Breast epithelium (tissue), 4 donors: ENCODE measurements at regions not wholly inside any gene's neighbourhood (a gene's known extent, or its start where the extent isn't known, plus 50 kb on each side); places are given as distances from the start of the nearest gene placed in this dataset.

ENCODE experiments used
- DNase-seq, 2 donors: peaks; one replicate each; pipeline ENCODE4 v3.0.0-alpha.2; 2019; ENCODE audit warnings: low spot score in 2 of 2
- H3K27ac ChIP-seq, 2 donors: fragments of 200-600 bp; sonication (generic) in 1 of 2; one replicate each; pipeline ENCODE4 v1.5.1; 2016 to 2019; ENCODE audit warnings: mild to moderate bottlenecking in 1 of 2
- H3K27me3 ChIP-seq, 2 donors: fragments of 200-600 bp; sonication (generic) in 1 of 2; one replicate each; pipeline versions ENCODE4 v1.5.1 to v1.6.0; 2017 to 2019; ENCODE audit warnings: control low read depth in 1 of 2, mild to moderate bottlenecking in 1 of 2
- H3K36me3 ChIP-seq: fragments of 200-600 bp; one replicate; pipeline ENCODE4 v1.5.1; 2019
- H3K4me1 ChIP-seq, 2 donors: fragments of 200-600 bp; sonication (generic); one replicate each; pipeline ENCODE4 v1.5.1; 2016 to 2019; ENCODE audit warnings: control low read depth in 1 of 2
- H3K4me3 ChIP-seq, 3 donors: fragments of 200-600 bp; sonication (generic); 1 replicate in 2 of 3; 2 replicates in 1 of 3; pipeline ENCODE4 v1.5.1; 2016 to 2019; ENCODE audit warnings: mild to moderate bottlenecking in 3 of 3, moderate library complexity in 2 of 3
- H3K9me3 ChIP-seq, 2 donors: fragments of 200-600 bp; sonication (generic) in 1 of 2; one replicate each; pipeline ENCODE4 v1.5.1; 2016 to 2019; ENCODE audit warnings: control low read depth in 1 of 2
- POLR2A ChIP-seq: fragments of 450-650 bp; IDR thresholded peaks from one replicate; pipeline ENCODE4 v1.6.1; 2016; ENCODE audit warnings: antibody characterized with exemption, mild to moderate bottlenecking, moderate library complexity
- POLR2AphosphoS5 ChIP-seq, 3 donors: sonication (generic); formaldehyde crosslinking; IDR thresholded peaks; one replicate each; pipeline ENCODE4 v1.6.1; 2017; ENCODE audit warnings: antibody characterized with exemption in 3 of 3
- intact Hi-C: fragments of 100-400 bp; cut with DNase I; formaldehyde crosslinking; loops from one replicate; pipeline ENCODE4 v1.15.1; 2023; ENCODE audit warnings: low total_unique reads
- TF ChIP-seq, protein P1 (sequence below), 3 donors: fragments of 450-650 bp; IDR thresholded peaks; one replicate each; pipeline ENCODE4 v1.5.1; 2016 to 2017; ENCODE audit warnings: antibody characterized with exemption in 3 of 3, mild to moderate bottlenecking in 3 of 3, moderate library complexity in 3 of 3

DNA sequence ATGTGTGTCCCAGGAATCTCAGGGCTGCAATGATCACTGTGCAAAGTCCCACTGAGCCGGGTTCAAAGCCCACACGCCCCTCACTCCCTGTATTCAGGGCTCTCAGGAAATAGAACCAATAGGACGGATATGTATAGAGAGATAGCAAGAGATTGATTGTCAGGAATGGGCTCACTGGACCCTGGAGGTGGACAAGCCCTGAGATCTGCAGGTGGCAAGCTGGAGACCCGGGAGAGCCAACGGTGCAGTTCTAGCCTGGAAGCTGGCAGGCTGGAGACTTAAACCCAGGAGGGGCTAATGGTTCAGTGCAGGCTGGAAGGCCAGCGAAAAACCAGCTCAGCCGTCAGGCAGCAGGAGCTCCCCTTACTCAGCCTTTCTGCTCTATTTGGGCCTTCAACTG, 52.8 kb upstream of the ADRA2C start:
- Histone ChIP-seq H3K9me3 (peaks cover 0 to 4% of the 10 kb centered on the region in 2 donors), H3K4me3 (no peak overlapping the region), H3K4me1 (no peaks in the 10 kb centered on the region), H3K27me3 (peaks cover 0 to 29% of the 10 kb centered on the region in 2 donors), H3K36me3 (no peaks in the 10 kb centered on the region), H3K27ac (no peak overlapping the region)
- no peak for TF ChIP-seq POLR2A
- TF ChIP-seq, protein P1, sequence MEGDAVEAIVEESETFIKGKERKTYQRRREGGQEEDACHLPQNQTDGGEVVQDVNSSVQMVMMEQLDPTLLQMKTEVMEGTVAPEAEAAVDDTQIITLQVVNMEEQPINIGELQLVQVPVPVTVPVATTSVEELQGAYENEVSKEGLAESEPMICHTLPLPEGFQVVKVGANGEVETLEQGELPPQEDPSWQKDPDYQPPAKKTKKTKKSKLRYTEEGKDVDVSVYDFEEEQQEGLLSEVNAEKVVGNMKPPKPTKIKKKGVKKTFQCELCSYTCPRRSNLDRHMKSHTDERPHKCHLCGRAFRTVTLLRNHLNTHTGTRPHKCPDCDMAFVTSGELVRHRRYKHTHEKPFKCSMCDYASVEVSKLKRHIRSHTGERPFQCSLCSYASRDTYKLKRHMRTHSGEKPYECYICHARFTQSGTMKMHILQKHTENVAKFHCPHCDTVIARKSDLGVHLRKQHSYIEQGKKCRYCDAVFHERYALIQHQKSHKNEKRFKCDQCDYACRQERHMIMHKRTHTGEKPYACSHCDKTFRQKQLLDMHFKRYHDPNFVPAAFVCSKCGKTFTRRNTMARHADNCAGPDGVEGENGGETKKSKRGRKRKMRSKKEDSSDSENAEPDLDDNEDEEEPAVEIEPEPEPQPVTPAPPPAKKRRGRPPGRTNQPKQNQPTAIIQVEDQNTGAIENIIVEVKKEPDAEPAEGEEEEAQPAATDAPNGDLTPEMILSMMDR (IDR thresholded peaks at IDR 0.05), result no peak
- no peak for TF ChIP-seq POLR2AphosphoS5 (IDR thresholded peaks at IDR 0.05)
- intact Hi-C loops, result no loop called here
- no peak for DNase-seq

DNA sequence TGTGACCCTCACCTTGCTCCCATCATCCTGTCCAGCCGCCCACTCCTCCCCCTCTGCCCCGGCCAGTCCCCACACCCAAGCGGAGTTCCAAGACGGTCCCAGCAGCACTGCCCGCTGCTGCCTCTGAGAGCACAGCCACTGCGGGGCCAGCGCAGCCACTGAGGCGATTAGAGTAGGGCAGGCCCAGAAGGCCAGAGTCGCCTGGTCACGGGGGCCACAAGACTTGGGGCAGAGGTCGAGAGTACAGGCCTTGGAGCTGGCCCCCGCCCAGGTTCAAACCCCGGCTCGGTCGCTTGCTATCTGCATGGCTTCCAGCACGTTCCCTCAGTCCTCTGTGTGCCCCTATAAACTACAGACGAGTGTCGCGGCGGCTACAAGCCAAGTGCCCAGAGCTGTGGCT, 53.2 kb upstream of the ADRA2C start:
- Histone ChIP-seq H3K27ac (no peak overlapping the region), H3K4me1 (no peaks in the 10 kb centered on the region), H3K36me3 (no peaks in the 10 kb centered on the region), H3K27me3 (peaks cover 0 to 29% of the 10 kb centered on the region in 2 donors), H3K9me3 (peaks cover 0 to under 1% of the 10 kb centered on the region in 2 donors), H3K4me3 (no peak overlapping the region)
- TF ChIP-seq POLR2AphosphoS5 (IDR thresholded peaks at IDR 0.05) (no peak), POLR2A (no peak)
- DNase-seq, result no peak
- intact Hi-C loops, result no loop called here

DNA sequence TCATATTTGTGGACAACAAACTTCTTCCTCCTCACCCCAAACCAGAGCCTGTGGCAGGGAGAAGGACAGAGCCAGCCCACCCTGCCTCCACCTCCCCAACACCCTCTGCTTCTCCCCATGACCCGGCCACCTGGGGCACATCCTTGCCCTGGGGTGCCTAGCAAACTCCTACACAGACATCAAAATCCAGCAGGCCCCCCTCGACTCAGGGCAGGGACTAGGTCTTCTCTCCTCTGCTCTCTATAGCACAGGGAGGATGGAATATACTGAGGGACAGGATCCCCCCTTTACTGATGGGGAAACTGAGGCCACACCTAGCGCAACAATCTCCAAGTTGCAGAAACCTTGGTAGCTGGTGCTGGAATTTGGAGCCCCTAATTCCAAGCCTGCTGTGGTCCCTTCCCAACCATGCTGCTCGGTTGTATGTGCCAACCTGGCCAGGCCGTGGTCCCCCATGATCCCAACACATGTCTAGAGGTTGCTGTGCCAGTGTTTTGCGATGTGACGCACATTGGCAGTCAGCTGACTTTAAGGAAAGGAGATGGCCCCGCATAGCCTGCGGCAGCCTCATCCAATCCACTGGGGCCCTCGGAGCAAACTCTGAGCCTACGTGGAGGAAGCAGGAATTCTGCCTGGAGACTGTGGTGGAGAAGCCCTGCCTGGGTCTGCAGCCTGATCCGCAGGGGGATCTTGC, 53.9 kb upstream of the ADRA2C start:
- intact Hi-C loops, result no loop called here
- TF ChIP-seq POLR2A (no peak), POLR2AphosphoS5 (IDR thresholded peaks at IDR 0.05) (no peak)
- TF ChIP-seq, protein P1 (IDR thresholded peaks at IDR 0.05), result no peak
- Histone ChIP-seq H3K27ac (no peak overlapping the region), H3K4me1 (no peaks in the 10 kb centered on the region), H3K9me3 (no peaks in the 10 kb centered on the region), H3K27me3 (peaks cover 0 to 26% of the 10 kb centered on the region in 2 donors), H3K4me3 (no peak overlapping the region), H3K36me3 (no peaks in the 10 kb centered on the region)
- no peak for DNase-seq

DNA sequence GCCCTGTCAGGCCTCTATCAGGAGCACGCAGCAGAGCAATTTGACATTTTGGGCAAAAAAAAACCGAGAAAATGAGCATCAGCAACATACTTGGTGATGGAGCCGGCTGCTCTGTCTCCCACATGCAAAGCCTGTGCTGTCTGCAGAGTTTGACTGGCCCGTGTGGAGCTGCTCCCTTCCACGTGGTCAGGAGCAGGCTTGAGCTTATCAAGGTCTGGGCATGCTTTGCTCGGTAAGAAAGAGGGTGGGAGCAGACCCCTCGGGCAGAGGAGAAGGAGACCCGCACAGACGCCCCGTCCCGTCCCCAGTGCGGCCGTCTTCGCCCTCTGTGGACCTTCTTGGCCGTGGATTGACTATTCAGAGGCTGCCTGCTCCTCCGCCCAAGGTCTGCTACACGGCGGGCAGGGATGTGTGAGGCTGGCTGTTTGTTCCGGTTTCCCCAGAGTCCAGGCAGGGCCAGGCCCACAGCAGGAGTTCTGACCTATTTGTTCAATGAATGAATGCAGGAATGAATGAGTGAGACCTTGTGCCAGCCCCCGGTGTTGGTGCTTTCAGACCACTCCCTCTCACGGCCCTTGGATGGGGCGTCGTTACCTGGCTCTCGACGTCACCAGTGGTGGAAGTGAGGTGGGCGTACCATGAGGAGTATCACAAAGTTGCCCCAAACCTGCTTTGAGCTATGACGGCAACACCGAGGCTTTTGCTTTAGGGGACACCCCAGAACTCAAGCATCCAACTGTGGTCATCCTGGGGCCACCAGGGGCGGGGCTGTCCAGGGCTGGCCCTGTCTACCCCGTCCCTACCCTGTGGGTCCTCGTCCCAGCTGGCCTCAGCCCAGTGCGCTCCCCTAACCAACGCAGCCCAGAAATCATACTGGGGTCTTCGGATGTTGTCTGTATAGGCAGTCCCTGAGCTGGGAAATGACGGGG, 54.7 kb upstream of the ADRA2C start:
- Histone ChIP-seq H3K36me3 (no peaks in the 10 kb centered on the region), H3K4me1 (no peaks in the 10 kb centered on the region), H3K9me3 (no peaks in the 10 kb centered on the region), H3K27ac (no peak overlapping the region), H3K4me3 (no peak overlapping the region), H3K27me3 (peaks cover 0 to 25% of the 10 kb centered on the region in 2 donors)
- intact Hi-C loops, result no loop called here
- no peak for TF ChIP-seq POLR2A
- no peak for TF ChIP-seq POLR2AphosphoS5 (IDR thresholded peaks at IDR 0.05)
- TF ChIP-seq, protein P1 (IDR thresholded peaks at IDR 0.05), result no peak
- no peak for DNase-seq

DNA sequence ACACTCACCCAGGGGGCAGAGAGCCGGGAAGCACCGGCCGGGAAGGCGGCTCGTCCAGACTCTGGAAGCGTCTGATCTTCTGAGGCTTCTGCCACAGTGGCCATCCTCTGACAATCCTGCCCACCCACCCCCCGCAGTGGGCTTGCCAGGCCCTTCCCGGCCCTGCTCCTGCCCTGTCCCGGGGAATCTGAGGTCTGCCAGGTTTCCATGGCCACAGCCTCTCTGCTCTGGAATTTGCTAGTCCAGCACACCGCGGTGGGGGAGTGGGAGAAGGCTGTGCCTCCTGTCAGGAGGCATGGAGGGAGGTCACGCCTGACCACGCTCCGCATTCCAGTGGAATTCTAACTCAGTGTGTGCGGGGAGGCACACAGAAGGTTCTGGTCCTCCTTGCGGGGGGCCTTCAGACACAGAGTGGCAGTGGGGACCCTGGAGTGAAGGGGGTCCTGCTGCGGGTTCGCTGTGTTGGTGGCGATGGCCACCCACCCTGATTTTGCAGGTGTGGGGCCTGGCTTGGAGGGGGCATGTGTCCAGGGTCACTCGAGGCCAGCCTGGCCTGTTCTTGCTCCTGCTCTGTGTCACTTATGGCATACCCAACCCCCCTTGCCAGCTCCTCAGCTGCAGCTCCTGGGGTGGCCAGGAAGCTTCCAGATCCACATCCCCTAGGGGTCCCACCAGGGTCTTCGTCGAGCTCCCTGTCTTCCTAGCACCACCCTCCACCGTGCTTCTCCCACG, 55.6 kb upstream of the ADRA2C start:
- DNase-seq, result no peak
- Histone ChIP-seq H3K4me3 (no peak overlapping the region), H3K4me1 (no peaks in the 10 kb centered on the region), H3K27me3 (peaks cover 0 to 19% of the 10 kb centered on the region in 2 donors), H3K9me3 (no peaks in the 10 kb centered on the region), H3K27ac (no peak overlapping the region), H3K36me3 (no peaks in the 10 kb centered on the region)
- TF ChIP-seq, protein P1 (IDR thresholded peaks at IDR 0.05), result no peak
- TF ChIP-seq POLR2AphosphoS5 (IDR thresholded peaks at IDR 0.05) (no peak), POLR2A (no peak)
- intact Hi-C loops, result no loop called here
